ENCODE measurements at regions not wholly inside any gene's neighbourhood (a gene's known extent, or its start where the extent isn't known, plus 50 kb on each side); places are given as distances from the start of the nearest gene placed in this dataset.

DNA sequence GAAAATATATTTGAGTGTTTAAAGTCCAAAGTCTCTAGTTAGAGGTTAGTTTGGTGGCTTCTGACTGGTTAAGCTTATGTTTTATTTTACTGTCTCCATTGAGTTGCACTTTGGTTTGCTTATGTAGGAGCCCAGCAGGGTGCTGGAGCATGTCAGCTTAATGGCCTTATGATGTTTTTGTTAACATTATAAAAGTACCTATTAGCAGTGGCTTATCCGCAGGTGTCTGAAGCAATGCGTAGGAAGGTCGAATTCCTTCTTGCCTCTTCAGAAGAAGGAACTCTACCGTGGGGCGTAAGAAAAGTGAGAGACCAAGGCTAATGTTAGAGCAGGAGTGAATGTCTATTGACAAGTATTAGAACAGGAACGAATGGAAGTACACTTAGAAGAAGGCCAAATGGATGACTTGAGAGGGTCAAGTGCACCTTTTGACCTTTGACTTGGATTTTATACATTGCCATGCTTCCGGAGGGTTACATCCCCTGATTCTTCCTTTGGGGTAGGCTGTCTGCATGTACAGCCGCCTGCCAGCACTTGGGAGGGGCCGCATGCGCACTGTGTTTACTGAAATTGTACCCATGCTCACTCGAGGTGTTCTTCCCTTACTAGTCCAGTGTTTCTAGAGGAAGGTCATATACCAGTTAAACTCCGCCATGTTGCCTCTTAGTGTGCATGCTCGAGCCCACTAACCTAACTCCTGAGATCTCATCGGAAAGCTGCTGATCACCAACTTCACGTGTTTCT, 793.9 kb upstream of the PCDH9 start:
- no peak for DNase-seq (ENCODE audit: low read depth in 1 of 2, low spot score in 1 of 2)

DNA sequence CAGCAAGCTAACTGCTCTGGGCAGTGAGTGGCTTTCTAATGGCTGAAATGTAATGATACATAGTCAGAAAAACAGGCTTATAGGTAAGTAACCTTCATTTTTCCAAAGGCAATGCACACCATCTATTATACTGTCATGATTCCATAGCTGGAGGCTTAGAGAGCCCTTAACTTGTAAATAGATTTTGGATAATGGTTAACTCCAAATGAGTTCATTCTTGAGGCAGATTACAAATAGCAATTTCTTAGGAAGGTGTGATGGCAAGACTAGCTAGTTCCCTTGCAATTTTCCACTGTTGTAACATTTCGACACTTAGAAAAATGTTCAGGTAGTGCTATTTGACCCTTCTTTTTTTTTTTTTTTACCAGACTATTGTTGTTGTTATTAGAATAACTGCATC, 789.8 kb upstream of the PCDH9 start:
- TF ChIP-seq SPI1 (IDR thresholded peaks at IDR 0.05; ENCODE audit: borderline replicate concordance, low read depth) (no peak), GABPA (IDR thresholded peaks at IDR 0.05; ENCODE audit: low read depth) (no peak)
- TF ChIP-seq, protein P1, sequence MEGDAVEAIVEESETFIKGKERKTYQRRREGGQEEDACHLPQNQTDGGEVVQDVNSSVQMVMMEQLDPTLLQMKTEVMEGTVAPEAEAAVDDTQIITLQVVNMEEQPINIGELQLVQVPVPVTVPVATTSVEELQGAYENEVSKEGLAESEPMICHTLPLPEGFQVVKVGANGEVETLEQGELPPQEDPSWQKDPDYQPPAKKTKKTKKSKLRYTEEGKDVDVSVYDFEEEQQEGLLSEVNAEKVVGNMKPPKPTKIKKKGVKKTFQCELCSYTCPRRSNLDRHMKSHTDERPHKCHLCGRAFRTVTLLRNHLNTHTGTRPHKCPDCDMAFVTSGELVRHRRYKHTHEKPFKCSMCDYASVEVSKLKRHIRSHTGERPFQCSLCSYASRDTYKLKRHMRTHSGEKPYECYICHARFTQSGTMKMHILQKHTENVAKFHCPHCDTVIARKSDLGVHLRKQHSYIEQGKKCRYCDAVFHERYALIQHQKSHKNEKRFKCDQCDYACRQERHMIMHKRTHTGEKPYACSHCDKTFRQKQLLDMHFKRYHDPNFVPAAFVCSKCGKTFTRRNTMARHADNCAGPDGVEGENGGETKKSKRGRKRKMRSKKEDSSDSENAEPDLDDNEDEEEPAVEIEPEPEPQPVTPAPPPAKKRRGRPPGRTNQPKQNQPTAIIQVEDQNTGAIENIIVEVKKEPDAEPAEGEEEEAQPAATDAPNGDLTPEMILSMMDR (IDR thresholded peaks at IDR 0.05; ENCODE audit: insufficient read depth, low read length): no peak
- TF ChIP-seq, protein P2, sequence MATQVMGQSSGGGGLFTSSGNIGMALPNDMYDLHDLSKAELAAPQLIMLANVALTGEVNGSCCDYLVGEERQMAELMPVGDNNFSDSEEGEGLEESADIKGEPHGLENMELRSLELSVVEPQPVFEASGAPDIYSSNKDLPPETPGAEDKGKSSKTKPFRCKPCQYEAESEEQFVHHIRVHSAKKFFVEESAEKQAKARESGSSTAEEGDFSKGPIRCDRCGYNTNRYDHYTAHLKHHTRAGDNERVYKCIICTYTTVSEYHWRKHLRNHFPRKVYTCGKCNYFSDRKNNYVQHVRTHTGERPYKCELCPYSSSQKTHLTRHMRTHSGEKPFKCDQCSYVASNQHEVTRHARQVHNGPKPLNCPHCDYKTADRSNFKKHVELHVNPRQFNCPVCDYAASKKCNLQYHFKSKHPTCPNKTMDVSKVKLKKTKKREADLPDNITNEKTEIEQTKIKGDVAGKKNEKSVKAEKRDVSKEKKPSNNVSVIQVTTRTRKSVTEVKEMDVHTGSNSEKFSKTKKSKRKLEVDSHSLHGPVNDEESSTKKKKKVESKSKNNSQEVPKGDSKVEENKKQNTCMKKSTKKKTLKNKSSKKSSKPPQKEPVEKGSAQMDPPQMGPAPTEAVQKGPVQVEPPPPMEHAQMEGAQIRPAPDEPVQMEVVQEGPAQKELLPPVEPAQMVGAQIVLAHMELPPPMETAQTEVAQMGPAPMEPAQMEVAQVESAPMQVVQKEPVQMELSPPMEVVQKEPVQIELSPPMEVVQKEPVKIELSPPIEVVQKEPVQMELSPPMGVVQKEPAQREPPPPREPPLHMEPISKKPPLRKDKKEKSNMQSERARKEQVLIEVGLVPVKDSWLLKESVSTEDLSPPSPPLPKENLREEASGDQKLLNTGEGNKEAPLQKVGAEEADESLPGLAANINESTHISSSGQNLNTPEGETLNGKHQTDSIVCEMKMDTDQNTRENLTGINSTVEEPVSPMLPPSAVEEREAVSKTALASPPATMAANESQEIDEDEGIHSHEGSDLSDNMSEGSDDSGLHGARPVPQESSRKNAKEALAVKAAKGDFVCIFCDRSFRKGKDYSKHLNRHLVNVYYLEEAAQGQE (IDR thresholded peaks at IDR 0.05; ENCODE audit: insufficient replicate concordance, low read depth): no peak
- Histone ChIP-seq H3K4me3 (replicated peaks; ENCODE audit: insufficient read depth, low read length) (no peak overlapping the region), H3K27ac (replicated peaks) (no peak overlapping the region), H3K27me3 (ENCODE audit: insufficient read depth, poor library complexity, severe bottlenecking) (no peaks in the 10 kb centered on the region)
- no peak for DNase-seq (ENCODE audit: low read depth in 1 of 2, low spot score in 1 of 2)

More for the DNA sequence above, 793.9 kb upstream of the PCDH9 start:
- H3K27ac ChIP-seq (replicated peaks): no peak overlapping the region
- no peak overlapping the region for H3K4me3 ChIP-seq (replicated peaks; ENCODE audit: insufficient read depth, low read length)
- no peaks in the 10 kb centered on the region for H3K27me3 ChIP-seq (ENCODE audit: insufficient read depth, poor library complexity, severe bottlenecking)
- TF ChIP-seq, protein P1 (IDR thresholded peaks at IDR 0.05; ENCODE audit: insufficient read depth, low read length): no peak
- TF ChIP-seq GABPA (IDR thresholded peaks at IDR 0.05; ENCODE audit: low read depth) (no peak), SPI1 (IDR thresholded peaks at IDR 0.05; ENCODE audit: borderline replicate concordance, low read depth) (no peak), POLR2AphosphoS5 (IDR thresholded peaks at IDR 0.05; ENCODE audit: low read depth) (no peak)
- TF ChIP-seq, protein P2 (IDR thresholded peaks at IDR 0.05; ENCODE audit: insufficient replicate concordance, low read depth): no peak

DNA sequence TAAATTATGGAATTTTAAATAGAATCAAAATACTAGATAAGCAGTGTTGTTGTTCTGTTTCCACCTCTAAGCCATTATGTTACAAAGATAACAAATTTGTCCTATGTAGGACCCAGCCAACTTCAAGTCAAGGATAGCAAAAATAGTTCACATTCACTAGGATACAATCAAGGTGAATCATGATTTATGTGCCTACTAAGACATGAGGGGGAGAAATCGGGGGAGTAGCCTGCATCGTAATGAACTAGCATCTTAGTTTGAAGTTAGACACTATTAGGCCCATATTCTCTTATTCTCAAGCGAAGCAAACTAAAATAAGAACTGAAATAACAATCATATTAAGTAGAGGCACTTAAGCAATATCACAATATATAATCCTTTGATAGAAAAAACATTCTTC, 779.4 kb upstream of the PCDH9 start:
- DNase-seq (ENCODE audit: low read depth in 1 of 2, low spot score in 1 of 2): no peak
- no peak overlapping the region for H3K4me3 ChIP-seq (replicated peaks; ENCODE audit: insufficient read depth, low read length)
- no peaks in the 10 kb centered on the region for H3K27me3 ChIP-seq (ENCODE audit: insufficient read depth, poor library complexity, severe bottlenecking)
- no peak overlapping the region for H3K27ac ChIP-seq (replicated peaks)
- no peak for TF ChIP-seq SPI1 (IDR thresholded peaks at IDR 0.05; ENCODE audit: borderline replicate concordance, low read depth)
- no peak for TF ChIP-seq POLR2AphosphoS5 (IDR thresholded peaks at IDR 0.05; ENCODE audit: low read depth)
- TF ChIP-seq, protein P2 (IDR thresholded peaks at IDR 0.05; ENCODE audit: insufficient replicate concordance, low read depth): no peak
- TF ChIP-seq, protein P1 (IDR thresholded peaks at IDR 0.05; ENCODE audit: insufficient read depth, low read length): no peak
- no peak for TF ChIP-seq GABPA (IDR thresholded peaks at IDR 0.05; ENCODE audit: low read depth)

Data from HL-60 (cell line).